GM10248 (cell line): ENCODE measurements at regions not wholly inside any gene's neighbourhood (a gene's known extent, or its start where the extent isn't known, plus 50 kb on each side); places are given as distances from the start of the nearest gene placed in this dataset.
"Not testable (repeated sequence)": the region's sequence is repeated elsewhere in the genome, so short reads cannot be mapped to it uniquely, and the experiment has no call there.

Experiments used
- CTCF ChIA-PET: fragments of 300-600 bp; sonication (Branson Sonifier 250); formaldehyde crosslinking; extraction: SDS; loops from one replicate; lab custom pipeline; 2021; ENCODE audit warnings: antibody characterized with exemption; lab: Yijun Ruan, JAX
- POLR2A ChIA-PET: fragments of 350-650 bp; sonication (Branson Sonifier 250); formaldehyde crosslinking; extraction: SDS; loops from one replicate; lab custom pipeline; 2020; ENCODE audit warnings: antibody characterized with exemption; lab: Yijun Ruan, JAX
- DNase-seq: peaks from one replicate; pipeline ENCODE4 v3.0.0; 2012; ENCODE audit errors: extremely low spot score
- CTCF ChIP-seq: IDR thresholded peaks from 2 replicates; pipeline ENCODE4 v1.5.1; 2012; ENCODE audit warnings: mild to moderate bottlenecking, low read depth; ENCODE audit errors: extremely low read depth, missing control alignments, control extremely low read depth

DNA sequence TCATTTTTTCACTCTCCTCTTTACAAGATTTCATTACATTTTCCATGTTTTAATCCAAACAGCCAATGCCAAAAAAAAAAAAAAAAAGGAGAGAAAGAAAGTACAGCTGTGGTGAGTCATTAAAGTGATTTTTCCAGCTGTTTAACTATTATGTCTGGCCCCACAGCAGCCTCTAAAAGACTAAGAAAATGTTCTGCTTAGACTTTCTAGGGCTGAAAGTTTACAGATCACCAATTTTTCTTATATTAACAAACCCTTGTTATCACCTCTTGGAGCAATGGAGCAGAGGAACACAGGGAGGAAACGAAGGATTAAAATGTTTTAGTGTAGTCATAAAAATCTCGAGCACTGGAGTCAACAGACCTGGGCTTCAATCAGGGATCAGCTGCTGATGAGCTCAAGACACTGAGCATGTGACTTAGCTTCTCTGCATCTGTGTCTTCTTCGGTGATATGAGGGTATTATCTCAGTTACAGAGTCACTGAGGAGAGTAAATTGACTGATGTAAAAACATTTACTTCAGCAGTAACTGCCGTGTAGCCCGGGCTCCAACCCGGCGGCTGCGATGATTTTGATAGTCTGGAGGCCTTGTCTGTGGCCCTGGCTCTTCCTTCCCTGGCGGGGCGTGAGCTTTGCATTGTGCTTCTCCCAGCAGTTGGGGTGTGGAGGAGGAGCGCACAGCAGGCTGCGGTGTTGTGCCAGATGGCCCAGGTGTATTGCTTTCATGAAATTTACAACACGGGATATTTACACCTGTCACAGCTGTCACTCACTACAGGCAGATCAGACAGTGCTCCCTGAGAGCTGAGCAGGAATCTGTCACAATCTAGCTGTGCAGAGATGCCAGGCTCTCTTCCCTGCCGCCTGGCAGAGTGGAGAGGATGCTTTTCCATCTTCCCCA lies 298.3 kb upstream of the FZD8 start:
- no peak for DNase-seq
- ChIA-PET POLR2A (no interaction called here), CTCF (interaction anchor here (1.0 to 1.4 kb wide), 3 partner anchors 9 to 18 kb away, joined by 3 read pairs; no protein-coding TSS in a partner anchor)
- no peak for TF ChIP-seq CTCF

- DNase-seq = no peak
- CTCF ChIA-PET = no interaction called here
- POLR2A ChIA-PET = no interaction called here
- no peak for TF ChIP-seq CTCF
These were observed 296.1 kb upstream of the FZD8 start for GRCh38 chr10:35938160-35938559.

DNA sequence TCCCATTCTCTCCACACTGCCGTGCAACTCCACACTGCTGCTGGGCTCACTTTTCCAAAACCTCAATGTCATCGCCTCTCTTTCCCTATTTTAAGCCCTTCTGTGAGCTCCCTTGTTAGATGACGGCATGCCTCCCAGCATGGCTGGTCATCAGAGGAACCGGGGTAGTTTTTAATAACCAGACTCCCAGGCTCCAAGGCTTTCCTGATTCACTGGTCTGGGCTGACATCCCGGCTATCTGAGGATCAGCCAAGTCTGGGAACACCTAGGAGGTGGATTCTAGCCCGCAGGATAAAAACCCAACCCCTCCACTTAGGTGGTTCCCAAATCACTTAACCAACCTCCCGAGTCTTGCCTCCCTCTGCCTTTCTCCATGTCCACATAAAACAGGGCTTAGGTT lies 295.4 kb upstream of the FZD8 start:
- ChIA-PET CTCF (no interaction called here), POLR2A (no interaction called here)
- TF ChIP-seq CTCF = no peak
- no peak for DNase-seq

GRCh38 chr10:35934642-35934995 lies 292.5 kb upstream of the FZD8 start:
- TF ChIP-seq CTCF = no peak
- no peak for DNase-seq
- ChIA-PET POLR2A (no interaction called here), CTCF (no interaction called here)

GRCh38 chr10:35933940-35934641 lies 292.0 kb upstream of the FZD8 start:
- POLR2A ChIA-PET = no interaction called here
- no peak for DNase-seq
- no peak for TF ChIP-seq CTCF
- CTCF ChIA-PET = no interaction called here

DNA sequence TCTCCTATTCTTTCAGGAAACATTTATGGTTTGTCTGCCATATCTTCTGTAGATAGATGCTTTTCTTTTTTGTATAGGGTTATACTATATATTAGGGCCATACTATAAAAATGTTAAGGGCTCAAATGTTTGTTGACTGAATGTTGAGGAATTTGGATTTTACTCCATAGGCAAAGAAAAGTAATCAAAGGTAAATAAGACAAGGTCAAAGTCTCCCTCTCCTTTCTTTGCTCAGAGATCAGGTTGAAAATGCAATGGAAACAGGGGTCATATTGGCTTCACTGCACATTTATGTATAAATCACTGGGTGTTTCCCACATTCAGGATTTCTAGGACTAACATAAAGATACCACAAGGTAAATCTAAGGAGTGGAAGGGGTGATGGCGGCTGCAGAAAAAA lies 291.4 kb upstream of the FZD8 start:
- DNase-seq = no peak
- ChIA-PET CTCF (no interaction called here), POLR2A (no interaction called here)
- no peak for TF ChIP-seq CTCF

- POLR2A ChIA-PET, DNase-seq: not testable (repeated sequence)
- CTCF ChIA-PET = interaction anchor here (0.9 kb wide), 1 partner anchor 9 kb away, joined by 3 read pairs; no protein-coding TSS in a partner anchor
These were observed 287.9 kb upstream of the FZD8 start for GRCh38 chr10:35929962-35930361.
